Type B pancreatic cell (in vitro differentiated cells): ENCODE measurements at regions not wholly inside any gene's neighbourhood (a gene's known extent, or its start where the extent isn't known, plus 50 kb on each side); places are given as distances from the start of the nearest gene placed in this dataset.
A peak's percentile ranks its signal among the peaks of the same experiment; 100 is the strongest.

ENCODE experiments used
- DNase-seq: peaks from one replicate; pipeline ENCODE4 v3.0.0; 2021; ENCODE audit warnings: mixed read lengths; ENCODE audit not compliant: unreplicated experiment; ENCODE audit errors: extremely low spot score
- H3K27ac Mint-ChIP-seq: 2 replicates; pipeline ENCODE4 v1.8.0; 2021; ENCODE audit warnings: mild to moderate bottlenecking, mixed read lengths
- H3K27me3 Mint-ChIP-seq: 2 replicates; pipeline ENCODE4 v1.8.0; 2021; ENCODE audit warnings: mixed read lengths
- H3K36me3 Mint-ChIP-seq: 2 replicates; pipeline ENCODE4 v1.8.0; 2021; ENCODE audit warnings: mixed read lengths
- H3K4me1 Mint-ChIP-seq: one replicate; pipeline ENCODE4 v1.8.0; 2021; ENCODE audit warnings: mixed read lengths; ENCODE audit not compliant: unreplicated experiment
- H3K4me3 Mint-ChIP-seq: 2 replicates; pipeline ENCODE4 v1.8.0; 2021; ENCODE audit warnings: mild to moderate bottlenecking, mixed read lengths
- H3K9me3 Mint-ChIP-seq: 2 replicates; pipeline ENCODE4 v1.8.0; 2021; ENCODE audit warnings: mixed read lengths
- CTCF ChIP-seq: fragments of 200-600 bp; sonication (generic); conservative IDR thresholded peaks from 2 replicates; pipeline ENCODE4 v1.5.0; 2021; ENCODE audit warnings: antibody characterized with exemption, mild to moderate bottlenecking

GRCh38 chr4:57443787-57444186 lies 333.6 kb upstream of the IGFBP7 start:
- Mint-ChIP-seq H3K36me3 (no peaks in the 10 kb centered on the region), H3K27me3 (no peaks in the 10 kb centered on the region), H3K4me1 (peaks cover 22% of the 10 kb centered on the region), H3K9me3 (no peaks in the 10 kb centered on the region), H3K4me3 (no peak overlapping the region), H3K27ac (no peak overlapping the region)
- DNase-seq: no peak
- no peak for TF ChIP-seq CTCF

GRCh38 chr4:57443308-57443707 lies 333.1 kb upstream of the IGFBP7 start:
- TF ChIP-seq CTCF: no peak
- H3K36me3 Mint-ChIP-seq: no peaks in the 10 kb centered on the region
- H3K27me3 Mint-ChIP-seq: no peaks in the 10 kb centered on the region
- H3K4me3 Mint-ChIP-seq: no peak overlapping the region
- no peak overlapping the region for H3K27ac Mint-ChIP-seq
- no peaks in the 10 kb centered on the region for H3K9me3 Mint-ChIP-seq
- no peak for DNase-seq
- H3K4me1 Mint-ChIP-seq: peaks cover 22% of the 10 kb centered on the region

- peak; percentile 91 for TF ChIP-seq CTCF
- H3K27ac Mint-ChIP-seq: no peak overlapping the region
- H3K36me3 Mint-ChIP-seq: no peaks in the 10 kb centered on the region
- no peaks in the 10 kb centered on the region for H3K27me3 Mint-ChIP-seq
- DNase-seq: no peak
- peaks cover 22% of the 10 kb centered on the region for H3K4me1 Mint-ChIP-seq
- H3K4me3 Mint-ChIP-seq: no peak overlapping the region
- no peaks in the 10 kb centered on the region for H3K9me3 Mint-ChIP-seq
Observed at GRCh38 chr4:57442831-57443291, 332.7 kb upstream of the IGFBP7 start.

GRCh38 chr4:57442241-57442640 lies 332.1 kb upstream of the IGFBP7 start:
- no peaks in the 10 kb centered on the region for H3K36me3 Mint-ChIP-seq
- no peak overlapping the region for H3K27ac Mint-ChIP-seq
- H3K4me1 Mint-ChIP-seq: peaks cover 22% of the 10 kb centered on the region
- no peaks in the 10 kb centered on the region for H3K9me3 Mint-ChIP-seq
- H3K4me3 Mint-ChIP-seq: no peak overlapping the region
- H3K27me3 Mint-ChIP-seq: no peaks in the 10 kb centered on the region
- no peak for DNase-seq
- TF ChIP-seq CTCF: no peak

GRCh38 chr4:57437649-57438048 lies 327.5 kb upstream of the IGFBP7 start:
- H3K9me3 Mint-ChIP-seq: no peaks in the 10 kb centered on the region
- H3K4me3 Mint-ChIP-seq: no peak overlapping the region
- no peaks in the 10 kb centered on the region for H3K27me3 Mint-ChIP-seq
- H3K4me1 Mint-ChIP-seq: peaks cover 3% of the 10 kb centered on the region
- TF ChIP-seq CTCF: no peak
- no peaks in the 10 kb centered on the region for H3K36me3 Mint-ChIP-seq
- DNase-seq: no peak
- H3K27ac Mint-ChIP-seq: no peak overlapping the region

- Mint-ChIP-seq H3K27ac (no peak overlapping the region), H3K27me3 (no peaks in the 10 kb centered on the region), H3K4me1 (peaks cover 4% of the 10 kb centered on the region), H3K9me3 (peaks cover 4% of the 10 kb centered on the region), H3K4me3 (no peak overlapping the region), H3K36me3 (no peaks in the 10 kb centered on the region)
- no peak for DNase-seq
- TF ChIP-seq CTCF: no peak
Observed at GRCh38 chr4:57435300-57435699, 325.1 kb upstream of the IGFBP7 start.
